DOHH2 (cell line): ENCODE measurements at regions not wholly inside any gene's neighbourhood (a gene's known extent, or its start where the extent isn't known, plus 50 kb on each side); places are given as distances from the start of the nearest gene placed in this dataset.

Experiments
- EZH2phosphoT487 ChIP-seq: fragments of 200-600 bp; sonication (generic); IDR thresholded peaks from 2 replicates; pipeline ENCODE4 v1.6.1; 2017; ENCODE audit warnings: borderline replicate concordance, mild to moderate bottlenecking, antibody characterized with exemption, low read length, moderate library complexity, mixed read lengths
- TF ChIP-seq, protein P1 (sequence below): fragments of 200-600 bp; sonication (generic); IDR thresholded peaks from one replicate; pipeline ENCODE4 v1.5.1; 2014; ENCODE audit warnings: antibody characterized with exemption, mild to moderate bottlenecking, low read depth, low read length; ENCODE audit not compliant: poor library complexity, severe bottlenecking

DNA sequence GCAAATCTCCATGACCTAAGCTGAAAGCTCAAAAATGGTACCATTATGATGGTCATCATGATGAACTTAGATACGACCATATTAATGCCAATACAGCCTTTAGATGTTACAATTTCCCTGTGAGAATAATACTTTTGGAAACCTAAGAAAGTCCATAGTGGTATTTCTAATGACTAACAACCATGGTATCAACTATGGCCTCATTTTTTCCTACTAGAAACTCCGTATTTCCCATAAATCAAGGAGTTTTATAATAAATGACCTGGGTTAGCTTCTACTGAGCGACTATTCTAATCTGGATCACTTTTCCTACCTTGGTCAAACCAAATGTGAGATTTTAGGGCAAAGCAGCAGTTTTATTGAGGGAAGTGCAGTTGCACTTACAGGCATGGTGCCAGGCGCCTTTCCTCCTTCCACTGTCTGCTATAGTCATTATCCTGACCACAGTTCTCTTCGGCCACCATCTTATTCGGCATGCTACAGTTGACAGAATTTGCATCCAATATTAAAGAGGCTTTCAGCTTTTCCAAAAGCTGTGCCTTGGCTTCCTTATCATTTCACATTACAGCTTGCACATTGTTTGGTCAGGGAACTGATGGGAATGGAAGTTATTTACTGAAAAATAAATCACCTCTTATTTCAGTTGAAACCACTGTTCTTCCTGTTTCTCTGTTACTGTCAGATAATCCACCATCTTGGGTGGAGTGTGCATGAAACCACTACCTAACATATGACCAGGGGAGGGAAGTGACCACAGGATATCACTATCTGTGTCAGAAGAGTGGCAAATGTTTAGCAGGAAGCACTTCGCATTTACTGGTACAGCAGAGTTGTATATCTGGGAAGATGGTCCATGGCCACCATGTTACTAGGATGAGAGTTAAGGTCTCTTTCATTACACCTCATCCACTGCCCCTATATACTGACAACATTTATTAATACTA is 74.5 kb upstream of the PICALM start:
- TF ChIP-seq, protein P1, sequence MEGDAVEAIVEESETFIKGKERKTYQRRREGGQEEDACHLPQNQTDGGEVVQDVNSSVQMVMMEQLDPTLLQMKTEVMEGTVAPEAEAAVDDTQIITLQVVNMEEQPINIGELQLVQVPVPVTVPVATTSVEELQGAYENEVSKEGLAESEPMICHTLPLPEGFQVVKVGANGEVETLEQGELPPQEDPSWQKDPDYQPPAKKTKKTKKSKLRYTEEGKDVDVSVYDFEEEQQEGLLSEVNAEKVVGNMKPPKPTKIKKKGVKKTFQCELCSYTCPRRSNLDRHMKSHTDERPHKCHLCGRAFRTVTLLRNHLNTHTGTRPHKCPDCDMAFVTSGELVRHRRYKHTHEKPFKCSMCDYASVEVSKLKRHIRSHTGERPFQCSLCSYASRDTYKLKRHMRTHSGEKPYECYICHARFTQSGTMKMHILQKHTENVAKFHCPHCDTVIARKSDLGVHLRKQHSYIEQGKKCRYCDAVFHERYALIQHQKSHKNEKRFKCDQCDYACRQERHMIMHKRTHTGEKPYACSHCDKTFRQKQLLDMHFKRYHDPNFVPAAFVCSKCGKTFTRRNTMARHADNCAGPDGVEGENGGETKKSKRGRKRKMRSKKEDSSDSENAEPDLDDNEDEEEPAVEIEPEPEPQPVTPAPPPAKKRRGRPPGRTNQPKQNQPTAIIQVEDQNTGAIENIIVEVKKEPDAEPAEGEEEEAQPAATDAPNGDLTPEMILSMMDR, result no peak
- TF ChIP-seq EZH2phosphoT487, result no peak
